ENCODE measurements at regions not wholly inside any gene's neighbourhood (a gene's known extent, or its start where the extent isn't known, plus 50 kb on each side); places are given as distances from the start of the nearest gene placed in this dataset.

DNA sequence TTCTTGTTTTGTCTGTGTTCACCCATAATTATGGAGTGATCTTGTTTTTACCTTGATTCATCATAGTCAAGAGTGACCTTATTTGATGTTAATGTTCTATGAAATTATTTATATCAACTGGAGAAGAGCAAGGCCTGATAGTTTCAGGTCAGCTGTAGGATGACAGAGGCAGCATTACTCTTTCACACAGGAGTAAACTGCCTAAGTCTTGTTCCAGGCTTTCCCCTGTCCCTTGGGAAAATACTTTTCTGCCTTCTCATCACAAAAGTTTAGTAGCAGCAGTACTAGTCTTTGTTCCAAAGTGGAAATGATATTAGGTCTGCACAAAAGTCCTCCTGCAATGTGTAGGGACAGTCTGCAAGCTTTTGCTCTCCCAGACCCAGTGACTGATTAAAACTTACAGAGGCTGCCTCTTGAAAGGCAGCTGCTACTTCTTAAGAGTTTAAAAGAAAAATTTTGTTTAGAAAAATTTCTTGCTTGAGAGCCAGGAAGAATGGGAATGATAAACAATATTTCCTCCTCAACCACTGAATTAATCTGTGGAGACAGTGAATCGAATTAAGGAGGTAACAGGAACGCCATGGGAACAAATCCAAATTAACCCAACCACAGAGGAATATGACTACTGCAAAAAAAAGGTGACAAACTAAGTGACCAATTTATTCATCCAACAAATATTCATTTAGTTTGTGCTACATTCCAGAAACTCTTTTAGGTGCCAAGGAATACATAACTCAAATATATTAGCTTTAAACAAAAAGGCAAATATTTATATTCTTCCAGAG, 991.4 kb upstream of the PABPC4L start:
- TF ChIP-seq, protein P1, sequence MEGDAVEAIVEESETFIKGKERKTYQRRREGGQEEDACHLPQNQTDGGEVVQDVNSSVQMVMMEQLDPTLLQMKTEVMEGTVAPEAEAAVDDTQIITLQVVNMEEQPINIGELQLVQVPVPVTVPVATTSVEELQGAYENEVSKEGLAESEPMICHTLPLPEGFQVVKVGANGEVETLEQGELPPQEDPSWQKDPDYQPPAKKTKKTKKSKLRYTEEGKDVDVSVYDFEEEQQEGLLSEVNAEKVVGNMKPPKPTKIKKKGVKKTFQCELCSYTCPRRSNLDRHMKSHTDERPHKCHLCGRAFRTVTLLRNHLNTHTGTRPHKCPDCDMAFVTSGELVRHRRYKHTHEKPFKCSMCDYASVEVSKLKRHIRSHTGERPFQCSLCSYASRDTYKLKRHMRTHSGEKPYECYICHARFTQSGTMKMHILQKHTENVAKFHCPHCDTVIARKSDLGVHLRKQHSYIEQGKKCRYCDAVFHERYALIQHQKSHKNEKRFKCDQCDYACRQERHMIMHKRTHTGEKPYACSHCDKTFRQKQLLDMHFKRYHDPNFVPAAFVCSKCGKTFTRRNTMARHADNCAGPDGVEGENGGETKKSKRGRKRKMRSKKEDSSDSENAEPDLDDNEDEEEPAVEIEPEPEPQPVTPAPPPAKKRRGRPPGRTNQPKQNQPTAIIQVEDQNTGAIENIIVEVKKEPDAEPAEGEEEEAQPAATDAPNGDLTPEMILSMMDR (IDR thresholded peaks at IDR 0.05 in 4 of 5, conservative IDR thresholded peaks at IDR 0.05 in 1 of 5): no peak
- no peak for TF ChIP-seq POLR2A (IDR thresholded peaks at IDR 0.05)

All from gastrocnemius medialis (tissue), 4 donors.